IPS-15b (cell line): ENCODE measurements at regions not wholly inside any gene's neighbourhood (a gene's known extent, or its start where the extent isn't known, plus 50 kb on each side); places are given as distances from the start of the nearest gene placed in this dataset.
"Not testable (repeated sequence)": the region's sequence is repeated elsewhere in the genome, so short reads cannot be mapped to it uniquely, and the experiment has no call there.

Experiments used
- H3K27me3 ChIP-seq: one replicate; pipeline ENCODE4 v1.6.1; 2013; ENCODE audit warnings: low read length; ENCODE audit not compliant: control insufficient read depth, insufficient read depth
- H3K36me3 ChIP-seq: one replicate; pipeline ENCODE4 v1.6.1; 2013; ENCODE audit warnings: low read length; ENCODE audit not compliant: control insufficient read depth, insufficient read depth
- H3K4me1 ChIP-seq: one replicate; pipeline ENCODE4 v1.6.1; 2013; ENCODE audit warnings: mild to moderate bottlenecking, low read length; ENCODE audit not compliant: control insufficient read depth, insufficient read depth
- H3K4me3 ChIP-seq: one replicate; pipeline ENCODE4 v1.5.1; 2013; ENCODE audit warnings: low read depth, low read length
- H3K9ac ChIP-seq: one replicate; pipeline ENCODE4 v1.6.1; 2013; ENCODE audit warnings: low read depth, mild to moderate bottlenecking, low read length
- H3K9me3 ChIP-seq: one replicate; pipeline ENCODE4 v1.6.1; 2013; ENCODE audit warnings: mild to moderate bottlenecking, low read length; ENCODE audit not compliant: control insufficient read depth, insufficient read depth

- H3K27me3 ChIP-seq = no peaks in the 10 kb centered on the region
- H3K36me3 ChIP-seq = no peaks in the 10 kb centered on the region
- H3K4me3 ChIP-seq = no peak overlapping the region
Measured at GRCh38 chr1:100791586-100791985, 72.0 kb downstream of the VCAM1 start.

GRCh38 chr1:100793659-100794058, 74.1 kb downstream of the VCAM1 start:
- H3K9ac ChIP-seq = no peak overlapping the region
- H3K4me1 ChIP-seq = peaks cover 3% of the 10 kb centered on the region
- H3K4me3 ChIP-seq = no peak overlapping the region
- no peaks in the 10 kb centered on the region for H3K27me3 ChIP-seq
- no peaks in the 10 kb centered on the region for H3K9me3 ChIP-seq
- H3K36me3 ChIP-seq = no peaks in the 10 kb centered on the region

More at GRCh38 chr1:100791586-100791985, 72.0 kb downstream of the VCAM1 start:
- Histone ChIP-seq H3K9me3 (no peaks in the 10 kb centered on the region), H3K4me1 (peaks cover 3% of the 10 kb centered on the region), H3K9ac (no peak overlapping the region)

GRCh38 chr1:100794748-100795645, 75.5 kb downstream of the VCAM1 start:
- Histone ChIP-seq H3K4me3 (no peak overlapping the region), H3K9ac (no peak overlapping the region), H3K36me3 (no peaks in the 10 kb centered on the region), H3K27me3 (no peaks in the 10 kb centered on the region), H3K4me1 (peaks cover 3% of the 10 kb centered on the region), H3K9me3 (no peaks in the 10 kb centered on the region)

GRCh38 chr1:100795646-100795985, 76.1 kb downstream of the VCAM1 start:
- H3K4me3 ChIP-seq = no peak overlapping the region
- H3K9ac ChIP-seq = no peak overlapping the region
- H3K27me3 ChIP-seq = no peaks in the 10 kb centered on the region
- no peaks in the 10 kb centered on the region for H3K36me3 ChIP-seq
- H3K9me3 ChIP-seq = no peaks in the 10 kb centered on the region
- H3K4me1 ChIP-seq = peaks cover 3% of the 10 kb centered on the region

DNA sequence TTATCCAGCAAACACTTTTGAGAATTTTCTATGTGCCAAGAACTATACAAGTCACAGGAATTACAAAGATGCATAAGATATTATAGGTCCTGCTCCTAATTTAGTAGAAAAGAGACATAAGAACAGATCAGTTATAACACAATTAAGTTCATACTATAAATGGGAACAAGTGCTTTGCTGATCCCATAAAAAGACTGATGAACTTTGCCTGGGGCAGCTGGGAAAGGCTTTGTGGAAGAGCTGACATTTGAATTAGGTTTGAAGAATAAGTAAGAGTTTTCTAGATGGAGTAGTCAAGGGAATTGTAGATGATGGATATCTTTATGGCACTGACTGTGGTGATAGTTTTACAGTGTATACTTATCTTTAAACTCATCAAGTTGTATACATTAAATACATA, 76.5 kb downstream of the VCAM1 start:
- Histone ChIP-seq H3K9ac (no peak overlapping the region), H3K36me3 (no peaks in the 10 kb centered on the region), H3K9me3 (no peaks in the 10 kb centered on the region), H3K27me3 (no peaks in the 10 kb centered on the region), H3K4me3 (no peak overlapping the region), H3K4me1 (peaks cover 3% of the 10 kb centered on the region)

DNA sequence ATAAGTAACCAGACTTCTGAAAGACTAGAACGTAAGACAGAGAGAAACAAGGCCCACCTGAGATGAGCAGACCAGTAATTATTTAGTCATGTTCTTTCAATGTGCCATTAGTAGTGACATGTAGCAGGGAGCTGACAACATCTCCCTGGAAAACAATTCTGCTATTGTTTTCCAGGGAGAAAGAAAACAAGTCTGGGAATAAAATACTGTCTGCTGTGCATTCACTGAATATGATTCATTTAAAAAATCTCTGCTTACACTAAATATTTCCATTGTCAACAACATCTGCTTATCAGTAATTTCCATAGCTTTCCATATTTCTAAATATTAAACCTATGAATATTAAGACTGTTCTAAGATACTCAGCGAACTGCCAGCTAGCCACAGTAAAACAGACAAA, 80.0 kb downstream of the VCAM1 start:
- no peaks in the 10 kb centered on the region for H3K27me3 ChIP-seq
- H3K4me1 ChIP-seq = peaks cover 3% of the 10 kb centered on the region
- no peak overlapping the region for H3K4me3 ChIP-seq
- no peak overlapping the region for H3K9ac ChIP-seq
- no peaks in the 10 kb centered on the region for H3K9me3 ChIP-seq
- H3K36me3 ChIP-seq = no peaks in the 10 kb centered on the region

DNA sequence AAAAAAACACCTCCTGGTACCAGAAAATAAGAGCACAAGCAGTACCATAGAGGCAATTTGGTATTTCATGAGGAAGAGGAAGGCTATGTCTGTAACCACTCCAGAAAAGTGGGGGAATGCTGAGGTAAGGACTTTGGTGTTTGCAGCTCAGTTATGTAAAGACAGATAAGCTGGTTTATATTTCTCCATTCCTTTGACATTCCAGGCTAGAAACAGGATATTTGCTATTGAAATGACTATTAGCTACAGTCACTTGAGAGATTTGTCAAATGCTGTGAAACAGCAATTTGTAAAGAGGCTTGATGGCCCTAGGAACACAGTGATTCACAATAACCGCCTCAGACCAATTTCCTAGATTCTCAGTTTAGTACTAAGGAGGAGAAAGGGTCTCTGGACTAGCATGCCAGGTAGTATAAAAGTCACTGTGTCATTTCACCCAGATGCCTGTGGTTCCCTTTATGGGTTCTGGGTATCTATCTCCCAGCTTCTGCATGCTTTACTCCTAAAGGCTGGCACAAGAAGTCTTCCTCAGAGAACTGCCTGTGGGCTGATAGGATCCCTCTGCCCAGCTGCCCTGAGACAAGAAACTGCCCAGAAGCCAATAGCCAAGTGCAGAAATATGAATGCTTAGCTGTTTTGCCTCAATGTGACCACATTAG, 80.5 kb downstream of the VCAM1 start:
- Histone ChIP-seq H3K4me3 (no peak overlapping the region), H3K27me3 (no peaks in the 10 kb centered on the region), H3K4me1 (no peaks in the 10 kb centered on the region), H3K9ac (no peak overlapping the region), H3K36me3 (no peaks in the 10 kb centered on the region), H3K9me3 (no peaks in the 10 kb centered on the region)

DNA sequence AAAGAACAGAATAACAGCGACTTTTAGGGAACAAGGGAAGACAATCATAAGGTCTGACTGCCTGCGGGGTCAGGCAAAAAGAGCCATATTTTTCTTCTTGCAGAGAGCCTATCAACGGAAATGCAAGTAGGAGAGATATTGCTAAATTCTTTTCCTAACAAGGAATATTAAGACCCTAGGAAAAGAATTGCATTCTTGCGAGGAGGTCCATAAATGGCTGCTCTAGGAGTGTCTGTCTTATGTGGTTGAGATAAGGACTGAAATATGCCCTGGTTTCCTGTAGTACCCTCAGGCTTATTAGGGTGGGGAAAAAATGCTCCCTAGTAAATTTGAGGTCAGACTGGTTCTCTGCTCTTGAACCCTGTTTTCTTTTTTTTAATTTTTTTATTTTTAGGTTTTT, 81.7 kb downstream of the VCAM1 start:
- H3K27me3 ChIP-seq, H3K36me3 ChIP-seq, H3K4me3 ChIP-seq, H3K4me1 ChIP-seq, H3K9me3 ChIP-seq, H3K9ac ChIP-seq: not testable (repeated sequence)

DNA sequence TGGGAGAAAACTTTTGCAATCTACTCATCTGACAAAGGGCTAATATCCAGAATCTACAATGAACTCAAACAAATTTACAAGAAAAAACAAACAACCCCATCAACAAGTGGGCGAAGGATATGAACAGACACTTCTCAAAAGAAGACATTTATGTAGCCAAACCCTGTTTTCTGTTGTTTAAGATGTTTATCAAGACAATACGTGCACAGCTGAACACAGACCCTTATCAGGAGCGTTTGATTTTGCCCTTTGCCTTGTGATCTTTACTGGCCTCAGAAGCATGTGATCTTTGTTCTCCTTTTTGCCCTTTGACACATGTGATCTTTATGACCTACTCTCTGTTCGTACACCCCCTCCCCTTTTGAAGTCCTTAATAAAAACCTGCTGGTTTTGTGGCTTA, 83.7 kb downstream of the VCAM1 start:
- not testable (repeated sequence) for H3K4me1 ChIP-seq, H3K4me3 ChIP-seq, H3K9ac ChIP-seq, H3K9me3 ChIP-seq, H3K36me3 ChIP-seq, H3K27me3 ChIP-seq

DNA sequence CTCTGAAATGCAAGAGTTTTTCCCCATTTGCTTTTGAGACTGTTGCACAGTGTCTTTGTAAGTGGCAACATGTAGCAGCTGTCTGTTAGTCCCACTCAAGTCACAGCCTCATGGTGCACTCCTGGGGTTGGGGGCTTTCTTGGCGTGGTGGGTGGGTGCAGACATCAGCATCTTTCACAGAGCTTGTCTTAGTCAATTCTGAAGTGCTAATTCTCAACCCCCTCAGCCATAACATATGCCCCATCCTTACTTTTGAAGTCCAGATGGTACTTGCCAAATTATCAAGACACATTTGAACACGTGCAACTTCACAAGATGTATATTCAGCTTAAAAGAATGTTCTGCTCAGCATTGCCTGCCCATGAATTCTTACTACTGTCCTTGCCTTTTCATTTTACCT, 87.1 kb downstream of the VCAM1 start:
- no peaks in the 10 kb centered on the region for H3K4me1 ChIP-seq
- H3K9ac ChIP-seq = no peak overlapping the region
- no peak overlapping the region for H3K4me3 ChIP-seq
- H3K9me3 ChIP-seq = no peaks in the 10 kb centered on the region
- no peaks in the 10 kb centered on the region for H3K27me3 ChIP-seq
- no peaks in the 10 kb centered on the region for H3K36me3 ChIP-seq

DNA sequence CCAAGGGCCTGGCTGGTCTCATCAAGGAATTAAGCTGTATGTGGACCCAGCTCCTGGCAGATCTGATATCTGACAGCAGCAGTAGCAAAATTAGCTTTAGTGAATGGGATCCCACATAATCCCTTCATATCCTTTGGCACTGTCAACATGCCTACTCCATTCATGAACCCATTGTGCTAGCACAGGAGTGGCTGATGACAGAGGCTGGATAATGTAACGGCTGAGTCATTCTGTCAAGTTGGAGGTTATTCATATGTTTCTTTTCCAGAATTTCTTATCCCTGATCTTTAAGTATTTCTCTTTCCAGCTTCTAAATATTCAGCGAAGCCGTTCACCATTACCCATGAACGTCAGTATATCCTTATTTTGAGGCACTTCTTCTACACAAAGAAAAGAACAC, 84.3 kb downstream of the EXTL2 start:
- Histone ChIP-seq H3K9me3 (no peaks in the 10 kb centered on the region), H3K4me3 (no peak overlapping the region), H3K27me3 (no peaks in the 10 kb centered on the region), H3K4me1 (no peaks in the 10 kb centered on the region), H3K9ac (no peak overlapping the region), H3K36me3 (no peaks in the 10 kb centered on the region)

GRCh38 chr1:100811808-100812207, 82.8 kb downstream of the EXTL2 start:
- Histone ChIP-seq H3K36me3 (no peaks in the 10 kb centered on the region), H3K9ac (no peak overlapping the region), H3K27me3 (no peaks in the 10 kb centered on the region), H3K4me1 (no peaks in the 10 kb centered on the region), H3K4me3 (no peak overlapping the region), H3K9me3 (no peaks in the 10 kb centered on the region)
